Mesenchymal stem cell (in vitro differentiated cells and primary cell): ENCODE measurements at regions not wholly inside any gene's neighbourhood (a gene's known extent, or its start where the extent isn't known, plus 50 kb on each side); places are given as distances from the start of the nearest gene placed in this dataset.
"Not testable (repeated sequence)": the region's sequence is repeated elsewhere in the genome, so short reads cannot be mapped to it uniquely, and the experiment has no call there.

Source experiments
- DNase-seq: peaks from one replicate; pipeline ENCODE4 v3.0.0-alpha.2; 2013
- H2AFZ ChIP-seq: one replicate; pipeline ENCODE4 v1.6.1; 2013; ENCODE audit warnings: low read depth, mild to moderate bottlenecking, control low read depth, inconsistent platforms, low read length, moderate library complexity
- H2AK5ac ChIP-seq: 2 replicates; pipeline ENCODE4 v1.6.1; 2013; ENCODE audit warnings: low read length, moderate library complexity, mild to moderate bottlenecking, inconsistent platforms; ENCODE audit not compliant: severe bottlenecking
- H2BK120ac ChIP-seq: one replicate; pipeline ENCODE4 v1.6.1; 2013; ENCODE audit warnings: low read depth, mild to moderate bottlenecking, inconsistent platforms, low read length, moderate library complexity
- H2BK12ac ChIP-seq, 2 experiments: one replicate each; pipeline ENCODE4 v1.6.1; 2013; ENCODE audit warnings: inconsistent platforms in 2 of 2, low read length in 2 of 2, mild to moderate bottlenecking in 2 of 2, moderate library complexity in 2 of 2, control low read depth in 1 of 2
- H2BK15ac ChIP-seq: one replicate; pipeline ENCODE4 v1.6.1; 2013; ENCODE audit warnings: mild to moderate bottlenecking, low read depth, inconsistent platforms; ENCODE audit not compliant: poor library complexity, severe bottlenecking
- H2BK5ac ChIP-seq: 2 replicates; pipeline ENCODE4 v1.6.1; 2013; ENCODE audit warnings: low read depth, mild to moderate bottlenecking, low read length, control low read depth, inconsistent platforms; ENCODE audit not compliant: poor library complexity, severe bottlenecking
- H3K14ac ChIP-seq, 2 experiments: one replicate each; pipeline ENCODE4 v1.6.1; 2013; ENCODE audit warnings: inconsistent platforms in 2 of 2, low read length in 2 of 2, control low read depth in 1 of 2, mild to moderate bottlenecking in 1 of 2, moderate library complexity in 1 of 2
- H3K18ac ChIP-seq, 2 experiments: one replicate each; pipeline ENCODE4 v1.6.1; 2013; ENCODE audit warnings: inconsistent platforms in 2 of 2, low read length in 2 of 2, control low read depth in 1 of 2, low read depth in 1 of 2, mild to moderate bottlenecking in 1 of 2
- H3K23ac ChIP-seq, 2 experiments: one replicate each; pipeline ENCODE4 v1.6.1; 2013; ENCODE audit warnings: inconsistent platforms in 2 of 2, low read length in 2 of 2, mild to moderate bottlenecking in 2 of 2, moderate library complexity in 2 of 2, control low read depth in 1 of 2
- H3K27ac ChIP-seq: 2 replicates; pipeline ENCODE4 v1.5.1; 2013; ENCODE audit warnings: mild to moderate bottlenecking, moderate library complexity, low read length, control low read depth, inconsistent platforms; ENCODE audit not compliant: poor library complexity, severe bottlenecking
- H3K27me3 ChIP-seq, 2 experiments: 2 replicates each; pipeline versions ENCODE4 v1.6.1 to v1.7.0; 2013; ENCODE audit warnings: low read length in 2 of 2, mild to moderate bottlenecking in 2 of 2, moderate library complexity in 2 of 2, control low read depth in 1 of 2, inconsistent platforms in 1 of 2; ENCODE audit not compliant: control insufficient read depth in 1 of 2, insufficient read depth in 1 of 2
- H3K36me3 ChIP-seq, 2 experiments: 2 replicates each; pipeline versions ENCODE4 v1.6.1 to v1.7.0; 2013; ENCODE audit warnings: low read length in 2 of 2, control low read depth in 1 of 2, inconsistent platforms in 1 of 2, low read depth in 1 of 2, mild to moderate bottlenecking in 1 of 2; ENCODE audit not compliant: insufficient read depth in 2 of 2, control insufficient read depth in 1 of 2
- H3K4ac ChIP-seq, 2 experiments: one replicate each; pipeline ENCODE4 v1.6.1; 2013; ENCODE audit warnings: inconsistent platforms in 2 of 2, low read length in 2 of 2, mild to moderate bottlenecking in 2 of 2, moderate library complexity in 2 of 2, control low read depth in 1 of 2, low read depth in 1 of 2
- H3K4me1 ChIP-seq: 2 replicates; pipeline ENCODE4 v1.6.1; 2013; ENCODE audit warnings: low read depth, low read length, control low read depth; ENCODE audit not compliant: control insufficient read depth, insufficient read depth
- H3K4me2 ChIP-seq: 2 replicates; pipeline ENCODE4 v1.6.1; 2013; ENCODE audit warnings: low read length, mild to moderate bottlenecking, inconsistent platforms; ENCODE audit not compliant: poor library complexity, severe bottlenecking
- H3K4me3 ChIP-seq, 2 experiments: 2 replicates each; pipeline versions ENCODE4 v1.5.1 to v1.7.0; 2013; ENCODE audit warnings: low read length in 2 of 2, mild to moderate bottlenecking in 2 of 2, control low read depth in 1 of 2, low read depth in 1 of 2; ENCODE audit not compliant: insufficient read depth in 1 of 2
- H3K79me1 ChIP-seq: replicated peaks from 2 replicates; pipeline ENCODE4 v1.6.1; 2013; ENCODE audit warnings: mild to moderate bottlenecking, control low read depth, low read length, inconsistent platforms; ENCODE audit not compliant: poor library complexity, severe bottlenecking
- H3K9ac ChIP-seq: 2 replicates; pipeline ENCODE4 v1.7.0; 2013; ENCODE audit warnings: mild to moderate bottlenecking, low read length, moderate library complexity
- H3K9me3 ChIP-seq: 2 replicates; pipeline ENCODE4 v1.7.0; 2013; ENCODE audit warnings: mild to moderate bottlenecking, low read length; ENCODE audit not compliant: control insufficient read depth
- H4K8ac ChIP-seq: one replicate; pipeline ENCODE4 v1.6.1; 2013; ENCODE audit warnings: inconsistent platforms, mild to moderate bottlenecking, low read length, moderate library complexity
- H4K91ac ChIP-seq: one replicate; pipeline ENCODE4 v1.6.1; 2013; ENCODE audit warnings: mild to moderate bottlenecking, low read length, inconsistent platforms
- WGBS: methylation state at CpG from one replicate; pipeline ENCODE4 v1.1.7; 2013; ENCODE audit warnings: mixed read lengths; 5-methylcytosine and 5-hydroxymethylcytosine counted together

DNA sequence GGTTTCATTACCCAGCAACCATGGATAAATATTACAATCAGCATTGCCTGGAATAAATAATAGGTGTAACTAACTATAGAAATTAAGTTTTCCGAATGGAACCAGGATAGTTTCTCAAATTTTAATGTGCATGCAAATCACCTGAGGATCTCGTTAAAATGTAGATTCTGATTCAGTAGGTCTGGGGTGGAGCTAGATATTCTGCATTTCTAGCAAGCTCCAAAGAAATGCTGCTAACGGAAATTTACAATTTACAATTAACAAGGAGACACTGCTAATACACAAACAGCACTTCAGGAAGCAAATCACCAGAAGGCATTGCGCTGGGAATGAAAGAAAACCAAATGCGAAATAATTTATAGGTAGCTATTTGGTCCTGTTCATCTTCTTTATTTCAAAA, 597.5 kb upstream of the KLF12 start:
- Histone ChIP-seq H2AFZ (no peak overlapping the region), H3K27me3 (no peaks in the 10 kb centered on the region), H3K4me1 (no peaks in the 10 kb centered on the region), H2BK15ac (no peak overlapping the region), H3K9ac (no peak overlapping the region), H4K8ac (no peak overlapping the region), H2BK12ac (no peak overlapping the region), H3K4me3 (no peak overlapping the region), H2AK5ac (no peak overlapping the region), H3K18ac (no peak overlapping the region), H2BK120ac (no peak overlapping the region), H3K27ac (no peak overlapping the region), H3K4me2 (no peak overlapping the region), H3K4ac (no peak overlapping the region), H3K79me1 (no peaks in the 10 kb centered on the region), H3K36me3 (no peaks in the 10 kb centered on the region), H3K14ac (no peak overlapping the region), H3K9me3 (no peaks in the 10 kb centered on the region), H4K91ac (no peak overlapping the region), H2BK5ac (no peak overlapping the region), H3K23ac (no peak overlapping the region)
- no peak for DNase-seq
- 71% methylated on average over 3 of the region's 5 CpGs for WGBS

DNA sequence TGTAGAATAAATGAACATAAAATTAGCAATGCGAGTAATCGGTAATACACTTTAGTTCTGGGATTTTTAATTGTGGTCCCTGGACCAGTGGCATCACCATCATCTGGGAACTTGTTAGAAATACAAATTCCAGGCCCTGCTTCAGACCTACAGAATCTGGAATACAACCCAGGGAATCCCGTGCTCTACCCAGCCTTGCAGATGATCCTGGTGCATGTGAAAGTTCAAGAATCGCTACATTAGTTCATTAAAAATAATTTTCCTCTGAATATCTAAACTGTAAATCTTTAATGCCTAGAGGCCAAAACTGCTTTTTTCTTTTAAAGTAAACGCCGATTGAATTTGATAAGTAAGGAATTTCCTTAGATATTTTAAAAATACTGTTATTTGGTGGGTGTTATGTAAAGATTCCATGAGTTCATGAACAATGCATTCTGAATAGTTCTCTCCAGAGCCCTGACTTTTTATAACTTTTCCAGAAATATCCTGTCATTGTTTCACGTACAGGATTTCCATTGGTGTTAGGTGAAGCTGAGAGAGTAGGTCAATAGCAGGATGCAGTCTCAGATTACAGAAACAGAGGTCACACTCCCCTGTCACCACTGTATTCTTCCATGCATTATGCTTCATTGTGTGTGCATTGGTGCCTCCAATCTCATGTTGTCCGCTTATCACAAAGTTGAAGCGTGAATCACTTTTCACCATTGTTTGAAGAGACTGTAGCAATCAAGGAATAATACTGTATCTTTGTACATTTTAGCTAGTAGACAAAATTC, 596.5 kb upstream of the KLF12 start:
- no peak overlapping the region for H2BK15ac ChIP-seq
- DNase-seq: no peak
- H3K14ac ChIP-seq: no peak overlapping the region
- H3K18ac ChIP-seq: no peak overlapping the region
- no peak overlapping the region for H3K4me3 ChIP-seq
- no peak overlapping the region for H4K91ac ChIP-seq
- H3K23ac ChIP-seq: no peak overlapping the region
- H2AFZ ChIP-seq: no peak overlapping the region
- H3K4ac ChIP-seq: no peak overlapping the region
- no peak overlapping the region for H2BK12ac ChIP-seq
- no peaks in the 10 kb centered on the region for H3K36me3 ChIP-seq
- no peaks in the 10 kb centered on the region for H3K27me3 ChIP-seq
- H3K4me1 ChIP-seq: no peaks in the 10 kb centered on the region
- no peak overlapping the region for H2AK5ac ChIP-seq
- H3K9me3 ChIP-seq: no peaks in the 10 kb centered on the region
- H2BK120ac ChIP-seq: no peak overlapping the region
- WGBS: 100% methylated on average over 7 of the region's 9 CpGs
- H3K79me1 ChIP-seq: no peaks in the 10 kb centered on the region
- no peak overlapping the region for H3K27ac ChIP-seq
- no peak overlapping the region for H2BK5ac ChIP-seq
- no peak overlapping the region for H3K4me2 ChIP-seq
- no peak overlapping the region for H4K8ac ChIP-seq
- no peak overlapping the region for H3K9ac ChIP-seq

DNA sequence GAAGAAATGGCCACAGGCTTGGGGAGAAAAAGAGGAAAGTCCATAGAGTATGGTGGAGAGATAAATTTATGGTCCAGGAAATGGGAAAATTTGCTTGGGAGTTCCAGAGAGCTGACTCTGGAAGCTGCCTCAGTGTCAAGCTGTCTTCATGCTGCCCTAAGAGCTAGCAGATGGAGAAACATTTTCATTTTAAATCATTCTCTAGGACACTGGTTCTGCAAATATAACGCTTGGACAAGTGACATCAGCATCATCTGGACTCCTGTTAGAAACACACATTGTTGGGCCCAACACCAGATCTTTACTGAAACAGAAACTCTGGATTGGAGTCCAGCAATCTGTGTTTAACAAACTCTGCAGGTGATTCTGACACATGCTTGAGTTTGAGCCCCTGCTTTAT, 592.0 kb upstream of the KLF12 start:
- no peak overlapping the region for H2BK5ac ChIP-seq
- H3K4me3 ChIP-seq: no peak overlapping the region
- no peak overlapping the region for H4K8ac ChIP-seq
- no peaks in the 10 kb centered on the region for H3K27me3 ChIP-seq
- no peaks in the 10 kb centered on the region for H3K79me1 ChIP-seq
- no peak overlapping the region for H4K91ac ChIP-seq
- H2BK120ac ChIP-seq: no peak overlapping the region
- 69% methylated on average over 1 of the region's 1 CpG for WGBS
- no peak overlapping the region for H2BK15ac ChIP-seq
- no peak overlapping the region for H3K4ac ChIP-seq
- H3K23ac ChIP-seq: no peak overlapping the region
- H3K9me3 ChIP-seq: no peaks in the 10 kb centered on the region
- no peak overlapping the region for H3K27ac ChIP-seq
- no peak overlapping the region for H2AK5ac ChIP-seq
- H3K18ac ChIP-seq: no peak overlapping the region
- H3K14ac ChIP-seq: no peak overlapping the region
- no peak overlapping the region for H2AFZ ChIP-seq
- no peaks in the 10 kb centered on the region for H3K36me3 ChIP-seq
- H3K4me1 ChIP-seq: no peaks in the 10 kb centered on the region
- no peak for DNase-seq
- H3K9ac ChIP-seq: no peak overlapping the region
- H3K4me2 ChIP-seq: no peak overlapping the region
- H2BK12ac ChIP-seq: no peak overlapping the region

DNA sequence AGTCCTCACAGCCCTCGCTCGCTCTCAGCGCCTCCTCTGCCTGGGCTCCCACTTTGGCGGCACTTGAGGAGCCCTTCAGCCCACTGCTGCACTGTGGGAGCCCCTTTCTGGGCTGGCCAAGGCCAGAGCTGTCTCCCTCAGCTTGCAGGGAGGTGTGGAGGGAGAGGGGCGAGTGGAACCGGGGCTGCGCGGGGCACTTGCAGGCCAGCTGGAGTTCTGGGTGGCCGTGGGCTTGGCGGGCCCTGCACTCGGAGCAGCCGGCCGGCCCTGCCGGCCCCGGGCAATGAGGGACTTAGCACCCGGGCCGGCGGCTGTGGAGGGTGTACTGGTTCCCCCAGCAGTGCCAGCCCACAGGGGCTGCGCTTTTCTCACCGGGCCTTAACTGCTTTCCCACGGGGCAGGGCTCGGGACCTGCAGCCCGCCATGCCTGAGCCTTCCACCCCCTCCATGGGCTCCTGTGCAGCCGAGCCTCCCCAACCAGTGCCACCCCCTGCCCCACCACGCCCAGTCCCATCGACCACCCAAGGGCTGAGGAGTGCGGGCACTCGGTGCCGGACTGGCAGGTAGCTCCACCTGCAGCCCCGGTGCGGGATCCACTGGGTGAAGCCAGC, 584.1 kb upstream of the KLF12 start:
- WGBS: 94% methylated on average over 19 of the region's 31 CpGs
- H2BK5ac ChIP-seq, H3K4me2 ChIP-seq, H3K27ac ChIP-seq, H3K27me3 ChIP-seq, H3K79me1 ChIP-seq, DNase-seq, H3K14ac ChIP-seq, H3K36me3 ChIP-seq, H3K23ac ChIP-seq, H2BK15ac ChIP-seq, H4K91ac ChIP-seq, H2BK12ac ChIP-seq, H4K8ac ChIP-seq, H2AK5ac ChIP-seq, H3K4ac ChIP-seq, H2BK120ac ChIP-seq, H2AFZ ChIP-seq, H3K9ac ChIP-seq, H3K18ac ChIP-seq, H3K9me3 ChIP-seq, H3K4me1 ChIP-seq, H3K4me3 ChIP-seq: not testable (repeated sequence)
